Coronary artery (tissue), 2 donors: ENCODE measurements at regions not wholly inside any gene's neighbourhood (a gene's known extent, or its start where the extent isn't known, plus 50 kb on each side); places are given as distances from the start of the nearest gene placed in this dataset.

Experiments used
- DNase-seq: peaks from one replicate; pipeline ENCODE4 v3.0.0-alpha.2; 2017; ENCODE audit warnings: low spot score
- H3K27ac ChIP-seq, 2 donors: fragments of 200-600 bp; sonication (generic); one replicate each; pipeline ENCODE4 v1.5.1; 2016 to 2019
- H3K4me3 ChIP-seq: fragments of 200-600 bp; sonication (generic); 2 replicates; pipeline ENCODE4 v1.5.1; 2016; ENCODE audit warnings: mild to moderate bottlenecking, moderate library complexity
- TF ChIP-seq, protein P1 (sequence below): fragments of 200-600 bp; sonication (generic); IDR thresholded peaks from one replicate; pipeline ENCODE4 v1.5.1; 2019; ENCODE audit warnings: antibody characterized with exemption

DNA sequence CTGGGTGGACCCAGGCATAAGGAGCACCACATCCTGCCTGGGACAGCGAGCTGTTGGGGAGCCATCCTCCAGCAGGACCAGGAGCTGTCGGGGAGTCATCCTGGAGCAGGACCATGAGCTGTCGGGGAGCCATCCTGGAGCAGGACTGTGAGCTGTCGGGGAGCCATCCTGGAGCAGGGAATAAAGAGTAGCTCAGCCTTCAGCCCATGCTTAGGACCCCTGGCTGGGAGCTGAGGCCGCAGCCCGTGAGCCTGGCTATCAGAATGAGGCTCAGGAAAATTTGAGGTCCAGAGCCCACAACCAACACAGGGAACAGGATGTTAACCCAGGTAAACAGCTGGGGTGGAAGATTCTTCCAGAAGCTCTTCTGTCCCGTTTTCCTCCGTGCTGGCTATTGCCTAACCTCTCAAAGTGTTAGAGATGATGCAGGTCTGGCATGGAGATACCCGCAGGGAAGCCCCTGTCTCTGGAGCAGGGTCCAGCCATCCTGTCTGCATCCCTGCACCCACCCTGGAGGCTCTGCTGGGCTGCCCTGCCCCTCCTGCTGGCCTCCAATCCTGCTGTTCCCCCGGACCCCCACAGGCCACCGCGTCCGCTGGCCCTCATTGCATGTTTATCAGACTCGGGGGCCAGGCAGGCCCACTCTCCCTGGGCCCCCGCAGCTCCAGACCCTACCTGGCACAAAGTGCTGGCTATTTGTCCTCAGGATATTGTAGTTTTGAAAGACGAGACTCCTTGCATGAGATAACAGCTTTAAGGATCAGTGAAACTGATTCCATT lies 243.5 kb upstream of the MYT1L start:
- no peak overlapping the region for H3K4me3 ChIP-seq
- no peak overlapping the region for H3K27ac ChIP-seq
- DNase-seq: peak; percentile 54
- TF ChIP-seq, protein P1, sequence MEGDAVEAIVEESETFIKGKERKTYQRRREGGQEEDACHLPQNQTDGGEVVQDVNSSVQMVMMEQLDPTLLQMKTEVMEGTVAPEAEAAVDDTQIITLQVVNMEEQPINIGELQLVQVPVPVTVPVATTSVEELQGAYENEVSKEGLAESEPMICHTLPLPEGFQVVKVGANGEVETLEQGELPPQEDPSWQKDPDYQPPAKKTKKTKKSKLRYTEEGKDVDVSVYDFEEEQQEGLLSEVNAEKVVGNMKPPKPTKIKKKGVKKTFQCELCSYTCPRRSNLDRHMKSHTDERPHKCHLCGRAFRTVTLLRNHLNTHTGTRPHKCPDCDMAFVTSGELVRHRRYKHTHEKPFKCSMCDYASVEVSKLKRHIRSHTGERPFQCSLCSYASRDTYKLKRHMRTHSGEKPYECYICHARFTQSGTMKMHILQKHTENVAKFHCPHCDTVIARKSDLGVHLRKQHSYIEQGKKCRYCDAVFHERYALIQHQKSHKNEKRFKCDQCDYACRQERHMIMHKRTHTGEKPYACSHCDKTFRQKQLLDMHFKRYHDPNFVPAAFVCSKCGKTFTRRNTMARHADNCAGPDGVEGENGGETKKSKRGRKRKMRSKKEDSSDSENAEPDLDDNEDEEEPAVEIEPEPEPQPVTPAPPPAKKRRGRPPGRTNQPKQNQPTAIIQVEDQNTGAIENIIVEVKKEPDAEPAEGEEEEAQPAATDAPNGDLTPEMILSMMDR: no peak

DNA sequence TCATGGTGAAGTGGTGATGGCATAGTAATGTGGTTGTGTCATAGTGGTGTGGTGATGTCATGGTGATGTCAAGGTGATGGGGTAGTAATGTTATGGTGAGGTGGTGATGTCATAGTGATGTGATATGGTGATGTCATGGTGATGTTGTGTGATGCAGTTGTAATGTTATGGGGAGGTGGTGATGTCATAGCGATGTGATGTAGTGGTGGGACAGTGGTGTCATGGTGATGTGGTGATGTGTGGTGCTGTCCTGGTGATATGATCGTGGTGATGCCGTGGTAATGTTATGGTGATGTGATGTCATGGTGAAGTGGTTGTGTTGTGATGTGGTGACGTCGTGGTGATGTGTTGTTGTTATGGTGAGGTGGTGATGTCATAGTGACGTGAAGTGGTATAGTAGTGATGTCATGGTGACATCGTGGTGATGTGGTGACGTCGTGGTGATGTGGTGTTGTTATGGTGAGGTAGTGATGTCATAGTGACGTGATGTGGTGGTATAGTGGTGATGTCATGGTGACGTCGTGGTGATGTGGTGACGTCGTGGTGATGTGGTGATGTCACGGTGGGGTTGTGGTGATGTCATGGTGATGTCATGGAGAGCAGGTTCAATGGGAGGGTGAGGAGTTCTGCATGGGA lies 242.7 kb upstream of the MYT1L start:
- DNase-seq: no peak
- H3K4me3 ChIP-seq: no peak overlapping the region
- no peak overlapping the region for H3K27ac ChIP-seq
- TF ChIP-seq, protein P1: no peak

DNA sequence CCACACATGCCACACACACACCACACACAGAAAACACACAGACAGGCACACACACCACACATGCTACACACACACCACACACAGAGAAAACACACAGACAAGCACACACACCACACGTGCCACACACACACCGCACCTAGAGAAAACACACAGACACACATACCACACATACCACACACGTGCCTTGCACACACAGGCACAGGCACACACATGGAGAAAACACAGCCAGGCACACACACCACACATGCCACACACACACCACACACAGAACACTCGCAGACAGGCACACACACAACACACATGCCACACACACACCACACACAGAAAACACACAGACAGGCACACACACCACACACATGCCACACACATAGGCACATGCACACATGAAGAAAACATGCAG lies 242.1 kb upstream of the MYT1L start:
- no peak for DNase-seq
- TF ChIP-seq, protein P1: no peak
- Histone ChIP-seq H3K27ac (no peak overlapping the region), H3K4me3 (no peak overlapping the region)

DNA sequence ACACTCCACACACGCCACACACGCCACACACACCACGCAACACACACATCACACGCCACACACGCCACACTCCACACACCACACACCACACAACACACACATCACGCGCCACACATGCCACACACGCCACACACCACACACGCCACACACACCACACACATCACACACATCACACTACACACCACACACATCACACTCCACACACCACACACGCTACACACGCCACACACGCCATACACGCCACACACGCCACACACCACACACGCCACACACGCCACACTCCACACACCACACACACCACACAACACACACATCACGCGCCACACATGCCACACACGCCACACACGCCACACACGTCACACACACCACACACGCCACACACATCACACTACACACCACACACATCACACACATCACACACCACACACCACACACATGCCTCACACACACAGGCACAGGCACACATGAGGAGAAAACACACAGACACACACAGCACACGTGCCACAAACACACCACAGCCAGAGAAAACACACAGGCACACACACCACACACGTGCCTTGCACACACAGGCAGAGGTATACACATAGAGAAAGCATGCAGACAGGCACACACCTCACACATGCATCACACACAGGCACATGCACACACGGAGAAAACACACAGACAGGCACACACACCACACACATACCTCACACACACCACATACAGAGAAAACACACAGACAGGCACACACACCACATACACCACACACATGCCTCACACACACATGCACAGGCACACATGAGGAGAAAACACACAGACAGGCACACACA lies 241.5 kb upstream of the MYT1L start:
- Histone ChIP-seq H3K27ac (no peak overlapping the region), H3K4me3 (no peak overlapping the region)
- peak; percentile 43 for DNase-seq
- TF ChIP-seq, protein P1: no peak

DNA sequence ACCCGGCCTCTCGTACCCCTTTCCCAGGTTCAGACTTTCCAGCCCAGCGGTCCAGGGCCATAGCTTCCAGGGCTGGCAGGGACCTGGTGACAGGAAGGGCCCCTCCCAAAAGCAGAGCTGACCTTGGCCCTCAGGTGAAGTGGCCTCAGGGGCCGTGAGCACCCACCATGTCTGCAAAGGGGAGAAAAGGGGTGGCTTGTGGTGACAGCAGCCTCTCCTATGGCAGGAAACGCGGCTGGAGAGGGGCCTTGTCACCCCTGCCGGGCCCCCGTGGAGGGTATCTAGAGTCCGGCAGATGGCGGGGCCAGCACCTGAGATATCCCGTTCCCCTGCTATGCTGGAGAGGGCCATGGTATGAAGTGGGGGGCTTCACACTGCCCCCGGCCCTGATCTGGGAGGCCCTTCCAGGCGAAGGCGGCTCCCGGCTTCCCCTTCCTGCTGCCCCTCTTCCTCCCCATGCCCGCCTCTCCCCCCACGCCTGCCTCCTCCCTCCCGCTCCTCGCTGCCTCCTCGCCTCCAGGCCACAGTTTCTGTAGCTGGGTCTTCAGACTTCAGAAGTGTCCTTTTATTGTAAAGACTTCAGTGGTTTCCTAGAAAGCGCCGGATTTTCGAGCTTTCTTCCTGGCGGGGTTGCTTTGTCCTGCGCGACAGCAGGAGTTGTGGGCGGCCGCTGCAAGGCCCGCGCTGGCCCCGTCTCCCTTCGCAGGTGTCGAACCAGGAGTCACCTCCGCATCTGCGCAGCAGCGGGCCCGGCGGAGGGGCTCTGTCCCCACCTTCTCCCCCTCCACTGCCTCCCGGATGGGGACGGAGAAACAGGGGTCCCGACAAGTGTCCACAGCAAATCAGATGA lies 240.5 kb upstream of the MYT1L start:
- no peak overlapping the region for H3K27ac ChIP-seq
- H3K4me3 ChIP-seq: no peak overlapping the region
- TF ChIP-seq, protein P1: no peak
- DNase-seq: peak; percentile 65

DNA sequence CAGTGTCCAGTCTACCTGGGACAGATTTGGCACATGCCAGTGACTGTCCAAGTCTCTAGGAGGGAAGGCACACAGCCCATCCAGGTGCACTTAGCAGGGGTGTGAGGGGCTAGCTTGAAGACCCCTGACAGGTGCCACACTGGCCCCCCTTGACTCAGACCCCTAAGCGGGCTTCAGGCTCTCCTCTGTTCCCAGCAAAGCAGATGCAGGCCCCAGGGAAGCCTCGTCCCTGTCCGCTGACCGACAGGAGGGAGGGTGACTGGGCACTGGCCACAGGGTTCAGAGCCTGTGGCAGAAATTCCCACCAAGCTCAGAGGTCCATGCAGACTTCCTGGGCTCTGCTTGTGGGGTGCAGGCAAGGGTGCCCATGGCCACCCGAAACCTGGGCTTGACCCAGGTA lies 239.8 kb upstream of the MYT1L start:
- DNase-seq: peak; percentile 45
- Histone ChIP-seq H3K27ac (no peak overlapping the region), H3K4me3 (no peak overlapping the region)
- TF ChIP-seq, protein P1: no peak
